SIG-M5 treated with dmso at 0.1 percent for 504 hours (cell line): ENCODE measurements at regions not wholly inside any gene's neighbourhood (a gene's known extent, or its start where the extent isn't known, plus 50 kb on each side); places are given as distances from the start of the nearest gene placed in this dataset.
"Not testable (repeated sequence)": the region's sequence is repeated elsewhere in the genome, so short reads cannot be mapped to it uniquely, and the experiment has no call there.

Experiments
- DNase-seq: peaks from one replicate; lab custom pipeline; 2025; ENCODE audit not compliant: unreplicated experiment; lab: John Stamatoyannopoulos, UW

GRCh38 chr14:105620865-105621471, 94.6 kb downstream of the TMEM121 start:
- DNase-seq, result not testable (repeated sequence)

- DNase-seq, result not testable (repeated sequence)
Observed at GRCh38 chr14:105621479-105622328, 95.3 kb downstream of the TMEM121 start.

GRCh38 chr14:105622329-105622955, 96.1 kb downstream of the TMEM121 start:
- DNase-seq, result no peak

- not testable (repeated sequence) for DNase-seq
Observed at GRCh38 chr14:105623178-105623577, 96.8 kb downstream of the TMEM121 start.

GRCh38 chr14:105624346-105624745, 98.0 kb downstream of the TMEM121 start:
- DNase-seq, result not testable (repeated sequence)

GRCh38 chr14:105624749-105625434, 98.5 kb downstream of the TMEM121 start:
- DNase-seq, result not testable (repeated sequence)

GRCh38 chr14:105625448-105625847, 99.1 kb downstream of the TMEM121 start:
- DNase-seq, result not testable (repeated sequence)

- DNase-seq, result not testable (repeated sequence)
Observed at GRCh38 chr14:105626111-105626510, 99.7 kb downstream of the TMEM121 start.

GRCh38 chr14:105626651-105627050, 100.3 kb downstream of the TMEM121 start:
- DNase-seq, result not testable (repeated sequence)

GRCh38 chr14:105627287-105627686, 100.9 kb downstream of the TMEM121 start:
- DNase-seq, result not testable (repeated sequence)

GRCh38 chr14:105627701-105628100, 101.3 kb downstream of the TMEM121 start:
- no peak for DNase-seq

GRCh38 chr14:105628126-105628525, 101.7 kb downstream of the TMEM121 start:
- not testable (repeated sequence) for DNase-seq

GRCh38 chr14:105628531-105629067, 102.2 kb downstream of the TMEM121 start:
- DNase-seq, result not testable (repeated sequence)

GRCh38 chr14:105629091-105629885, 102.9 kb downstream of the TMEM121 start:
- DNase-seq, result not testable (repeated sequence)

GRCh38 chr14:105629886-105630215, 103.5 kb downstream of the TMEM121 start:
- DNase-seq, result no peak

- not testable (repeated sequence) for DNase-seq
Observed at GRCh38 chr14:105630293-105630934, 104.0 kb downstream of the TMEM121 start.

GRCh38 chr14:105630935-105631779, 104.8 kb downstream of the TMEM121 start:
- not testable (repeated sequence) for DNase-seq

GRCh38 chr14:105632010-105632409, 105.6 kb downstream of the TMEM121 start:
- DNase-seq, result no peak

- DNase-seq, result not testable (repeated sequence)
Observed at GRCh38 chr14:105633596-105633995, 107.2 kb downstream of the TMEM121 start.
